Transverse colon (tissue), 4 donors: ENCODE measurements at regions not wholly inside any gene's neighbourhood (a gene's known extent, or its start where the extent isn't known, plus 50 kb on each side); places are given as distances from the start of the nearest gene placed in this dataset.
"Not testable (repeated sequence)": the region's sequence is repeated elsewhere in the genome, so short reads cannot be mapped to it uniquely, and the experiment has no call there.

Experiments used
- DNase-seq: peaks from one replicate; pipeline ENCODE4 v3.0.0-alpha.2; 2019
- H3K27ac ChIP-seq, 4 donors: fragments of 200-600 bp; sonication (generic); 2 replicates each; pipeline ENCODE4 v1.5.1; 2016 to 2018; ENCODE audit warnings: inconsistent platforms in 4 of 4
- H3K27me3 ChIP-seq: fragments of 200-600 bp; sonication (generic); 2 replicates; pipeline ENCODE4 v1.5.1; 2017; ENCODE audit warnings: inconsistent platforms
- H3K36me3 ChIP-seq, 4 donors: fragments of 200-600 bp; sonication (generic); 2 replicates each; pipeline ENCODE4 v1.5.1; 2017 to 2019; ENCODE audit warnings: inconsistent platforms in 4 of 4
- H3K4me1 ChIP-seq, 4 donors: fragments of 200-600 bp; sonication (generic); 2 replicates each; pipeline ENCODE4 v1.5.1; 2017 to 2020; ENCODE audit warnings: inconsistent platforms in 4 of 4
- H3K4me3 ChIP-seq, 4 donors: fragments of 200-600 bp; sonication (generic); 1 replicate in 1 of 4; 2 replicates in 3 of 4; pipeline versions ENCODE4 v1.5.1 to v1.6.1; 2017 to 2019; ENCODE audit warnings: inconsistent platforms in 4 of 4
- H3K9me3 ChIP-seq, 2 donors: fragments of 200-600 bp; sonication (generic); 2 replicates each; pipeline ENCODE4 v1.5.1; 2017 to 2019; ENCODE audit warnings: inconsistent platforms in 2 of 2
- CTCF ChIP-seq, 5 experiments: fragments of 200-600 bp in 3 of 5; fragments of 450-650 bp in 2 of 5; sonication (generic) in 3 of 5; IDR thresholded peaks; 1 replicate in 2 of 5; 2 replicates in 3 of 5; pipeline ENCODE4 v1.5.1; 2016 to 2017; ENCODE audit warnings: antibody characterized with exemption in 5 of 5, inconsistent platforms in 3 of 5, mild to moderate bottlenecking in 2 of 5, moderate library complexity in 1 of 5
- EP300 ChIP-seq: sonication (generic); formaldehyde crosslinking; IDR thresholded peaks from one replicate; pipeline ENCODE4 v1.6.1; 2017; ENCODE audit warnings: antibody characterized with exemption, low read depth
- POLR2A ChIP-seq: fragments of 450-650 bp; IDR thresholded peaks from one replicate; pipeline ENCODE4 v1.6.1; 2016; ENCODE audit warnings: antibody characterized with exemption, mild to moderate bottlenecking, moderate library complexity
- POLR2AphosphoS5 ChIP-seq, 3 donors: sonication (generic); formaldehyde crosslinking; IDR thresholded peaks; one replicate each; pipeline ENCODE4 v1.6.1; 2016; ENCODE audit warnings: antibody characterized with exemption in 3 of 3
- WGBS, 2 donors: methylation state at CpG; one replicate each; pipeline ENCODE4 v1.1.5; 2018; ENCODE audit warnings: low coverage in 1 of 2; 5-methylcytosine and 5-hydroxymethylcytosine counted together
- in situ Hi-C, 4 donors: fragments of 200-750 bp; cut with MboI; loops; one replicate each; pipeline versions ENCODE4 v1.15.0 to v1.15.1; 2017; ENCODE audit warnings: low sequenced_read_pairs in 3 of 4, low pct_ligation_motif_present in 1 of 4, low pct_unique_long_range_greater_than_20kb in 1 of 4
- intact Hi-C: fragments of 100-400 bp; cut with DNase I; formaldehyde crosslinking; loops from one replicate; pipeline ENCODE4 v1.15.1; 2023; ENCODE audit warnings: low total_unique reads

- intact Hi-C loops: no loop called here
- H3K27ac ChIP-seq: no peak overlapping the region
- H3K4me1 ChIP-seq: no peaks in the 10 kb centered on the region
- no peak for DNase-seq
- TF ChIP-seq EP300 (no peak), CTCF (IDR thresholded peaks at IDR 0.05) (no peak), POLR2AphosphoS5 (IDR thresholded peaks at IDR 0.05) (no peak), POLR2A (no peak)
- H3K36me3 ChIP-seq: no peaks in the 10 kb centered on the region
- no peaks in the 10 kb centered on the region for H3K9me3 ChIP-seq
- in situ Hi-C loops: no loop called here
- no peak overlapping the region for H3K4me3 ChIP-seq
- 9 to 33% methylated on average over 2 of the region's 2 CpGs for WGBS, 2 donors
- H3K27me3 ChIP-seq: no peaks in the 10 kb centered on the region
These were observed 165.2 kb upstream of the TMEM72 start for GRCh38 chr10:44745920-44746319.

- TF ChIP-seq EP300: no peak
- TF ChIP-seq POLR2A: no peak
- H3K4me3 ChIP-seq: no peak overlapping the region
- in situ Hi-C loops: no loop called here
These were observed 163.5 kb upstream of the TMEM72 start for GRCh38 chr10:44747593-44748172.

GRCh38 chr10:44749151-44749550 is 162.0 kb upstream of the TMEM72 start:
- TF ChIP-seq CTCF (IDR thresholded peaks at IDR 0.05) (no peak), POLR2AphosphoS5 (IDR thresholded peaks at IDR 0.05) (no peak), POLR2A (no peak), EP300 (no peak)
- H3K36me3 ChIP-seq: no peaks in the 10 kb centered on the region
- no peak for DNase-seq
- H3K4me1 ChIP-seq: peaks cover 0 to 6% (median 5%) of the 10 kb centered on the region in 4 donors
- H3K9me3 ChIP-seq: no peaks in the 10 kb centered on the region
- no peak overlapping the region for H3K27ac ChIP-seq
- in situ Hi-C loops: no loop called here
- H3K27me3 ChIP-seq: no peaks in the 10 kb centered on the region
- no peak overlapping the region for H3K4me3 ChIP-seq
- WGBS, 2 donors: 92 to 95% methylated on average over 8 of the region's 8 CpGs
- intact Hi-C loops: no loop called here

More at GRCh38 chr10:44747593-44748172, 163.5 kb upstream of the TMEM72 start:
- Histone ChIP-seq H3K27me3 (no peaks in the 10 kb centered on the region), H3K9me3 (no peaks in the 10 kb centered on the region), H3K36me3 (no peaks in the 10 kb centered on the region), H3K4me1 (peaks cover 0 to 4% (median 0%) of the 10 kb centered on the region in 4 donors), H3K27ac (no peak overlapping the region)
- 65 to 67% methylated on average over 3 to 9 of the region's 9 CpGs for WGBS, 2 donors
- intact Hi-C loops: no loop called here
- no peak for DNase-seq

- DNase-seq: no peak
- Histone ChIP-seq H3K4me3 (no peak overlapping the region), H3K9me3 (no peaks in the 10 kb centered on the region), H3K4me1 (peaks cover 0 to 6% (median 5%) of the 10 kb centered on the region in 4 donors), H3K27ac (peak overlapping the region in 2 of 4 donors; percentile 10 to 35), H3K27me3 (no peaks in the 10 kb centered on the region), H3K36me3 (no peaks in the 10 kb centered on the region)
- in situ Hi-C loops: no loop called here
- no peak for TF ChIP-seq CTCF (IDR thresholded peaks at IDR 0.05)
- TF ChIP-seq POLR2AphosphoS5 (IDR thresholded peaks at IDR 0.05): peak; percentile 65 to 77 (median 74)
- intact Hi-C loops: no loop called here
- 52 to 53% methylated on average over 3 to 4 of the region's 4 CpGs for WGBS, 2 donors
These were observed 158.4 kb upstream of the TMEM72 start for GRCh38 chr10:44752451-44753441.

- H3K27me3 ChIP-seq, H3K36me3 ChIP-seq, H3K4me3 ChIP-seq, H3K4me1 ChIP-seq, H3K27ac ChIP-seq, DNase-seq, intact Hi-C loops, in situ Hi-C loops, H3K9me3 ChIP-seq: not testable (repeated sequence)
- 75 to 97% methylated on average over 1 to 2 of the region's 2 CpGs for WGBS, 2 donors
These were observed 156.8 kb upstream of the TMEM72 start for GRCh38 chr10:44754355-44754754.
